HG03097 (cell line): ENCODE measurements at regions not wholly inside any gene's neighbourhood (a gene's known extent, or its start where the extent isn't known, plus 50 kb on each side); places are given as distances from the start of the nearest gene placed in this dataset.
"Not testable (repeated sequence)": the region's sequence is repeated elsewhere in the genome, so short reads cannot be mapped to it uniquely, and the experiment has no call there.

Experiments
- ATAC-seq: cut with Tn5 transposase; IDR thresholded peaks from one replicate; pipeline ENCODE4 v1.9.1; 2021; ENCODE audit not compliant: unreplicated experiment, low FRiP score

DNA sequence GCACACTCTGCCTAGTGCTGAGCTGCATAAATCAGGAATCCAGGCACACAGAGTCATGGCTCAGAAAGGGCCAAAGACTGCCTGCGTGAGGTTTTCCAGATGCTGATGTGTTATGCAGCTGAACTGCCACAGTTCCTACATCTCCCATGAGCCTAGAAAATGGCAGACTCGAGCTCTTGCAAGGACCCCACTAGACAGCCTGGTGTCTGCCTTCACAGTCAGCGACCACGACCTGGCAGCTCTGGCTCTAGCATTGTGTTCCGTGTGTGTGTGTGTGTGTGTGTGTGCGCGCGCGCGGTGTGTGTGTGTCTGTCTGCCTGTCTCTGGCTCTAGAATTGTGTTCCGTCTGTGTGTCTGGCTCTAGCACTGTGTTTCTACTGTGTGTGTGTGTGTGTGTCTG, 203.6 kb upstream of the AGTR2 start:
- ATAC-seq = no peak

DNA sequence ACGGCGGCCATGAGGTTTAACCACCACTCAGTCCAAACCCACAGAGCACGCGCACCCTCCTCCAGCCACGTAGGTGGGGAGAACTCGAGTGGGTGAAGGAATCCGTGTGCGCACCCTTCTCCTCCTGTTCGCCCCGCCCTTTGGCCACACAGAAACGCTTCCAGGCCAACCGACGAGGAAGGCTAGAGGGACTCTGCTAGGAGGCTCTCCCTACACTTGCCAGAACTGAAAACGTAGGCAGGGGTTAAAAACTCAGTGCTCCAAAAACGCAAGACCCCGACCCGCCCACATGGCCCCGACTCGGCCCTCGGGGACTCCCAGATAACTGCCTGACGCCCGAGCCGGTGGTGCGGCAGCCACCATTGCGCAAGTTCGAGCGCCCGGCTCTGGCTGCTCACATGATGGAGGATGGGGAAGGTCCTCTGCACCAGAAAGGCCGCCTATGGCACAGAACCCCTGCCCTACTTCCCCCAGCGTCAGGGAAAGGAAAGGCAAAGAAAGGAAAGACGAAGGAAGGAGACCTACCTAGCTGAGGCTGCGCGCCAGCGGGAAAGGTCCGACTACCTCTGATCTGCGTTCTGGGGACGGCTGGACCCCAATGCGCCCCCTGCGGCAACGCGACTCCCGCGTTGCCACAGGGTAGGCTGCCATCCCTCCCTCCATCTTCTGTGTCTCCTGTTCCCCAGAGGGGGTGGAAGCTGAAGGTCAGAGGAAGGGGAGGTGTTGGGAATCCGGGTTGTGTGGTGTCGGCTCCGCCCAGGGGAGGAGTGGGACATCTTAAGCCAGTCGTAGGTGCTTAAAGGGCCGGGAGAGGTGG, 201.9 kb upstream of the AGTR2 start:
- peak; percentile 75 for ATAC-seq

DNA sequence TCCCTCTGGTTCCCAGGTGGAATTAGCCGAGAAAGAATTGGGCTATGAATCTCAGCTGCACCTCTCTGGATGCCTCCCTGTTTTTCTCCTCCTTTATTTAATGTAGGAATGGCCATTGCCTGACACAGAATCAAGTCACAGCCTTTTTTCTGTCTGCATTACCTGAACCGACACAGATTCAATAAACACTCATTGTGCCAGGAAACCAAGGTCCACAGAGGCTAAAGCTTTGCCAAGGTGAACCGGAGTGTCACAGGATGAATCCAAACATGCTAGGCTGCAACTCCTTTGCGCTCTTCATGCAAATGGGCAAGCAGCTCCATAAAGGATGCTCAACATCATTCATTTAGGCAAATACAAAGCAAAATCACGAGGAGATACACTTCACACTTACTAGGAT, 199.8 kb upstream of the AGTR2 start:
- no peak for ATAC-seq

DNA sequence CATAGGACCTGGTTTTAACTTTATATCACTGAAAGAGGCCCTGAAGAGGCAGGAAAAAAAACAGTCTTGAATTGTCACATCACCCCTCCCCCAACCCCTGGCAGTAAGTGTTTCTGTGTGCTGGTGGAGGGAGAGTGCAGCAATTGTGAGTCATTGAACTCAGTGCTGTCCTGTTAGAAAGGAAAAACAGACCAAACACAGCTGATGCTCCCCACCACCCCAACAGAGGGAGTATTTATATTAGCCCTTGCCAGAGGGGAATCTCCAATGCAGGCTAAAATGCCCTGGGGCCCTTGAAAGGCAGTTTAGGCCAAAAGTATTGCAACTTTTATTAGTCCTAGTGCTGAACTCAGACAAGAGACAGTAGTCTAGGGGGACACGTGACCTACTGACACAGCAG, 197.8 kb upstream of the AGTR2 start:
- ATAC-seq = no peak

DNA sequence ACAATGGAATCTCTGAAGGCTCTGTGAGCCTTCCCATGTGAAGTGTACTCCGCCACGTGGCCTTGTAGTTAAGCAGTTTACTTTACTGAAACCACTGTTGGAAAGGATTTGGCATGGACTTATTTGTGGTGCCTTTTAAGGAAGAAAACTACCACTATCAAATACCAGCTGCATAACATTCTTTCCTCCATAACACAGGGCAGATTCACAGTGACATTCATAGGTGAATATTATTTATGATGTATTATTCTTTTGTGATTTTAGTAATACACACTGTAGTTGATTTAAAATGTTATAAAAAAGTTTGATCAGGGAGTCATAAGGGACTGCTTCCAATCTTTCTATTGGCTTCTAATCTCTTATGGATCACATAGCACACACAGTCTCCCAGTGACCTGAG, 192.5 kb upstream of the AGTR2 start:
- no peak for ATAC-seq

DNA sequence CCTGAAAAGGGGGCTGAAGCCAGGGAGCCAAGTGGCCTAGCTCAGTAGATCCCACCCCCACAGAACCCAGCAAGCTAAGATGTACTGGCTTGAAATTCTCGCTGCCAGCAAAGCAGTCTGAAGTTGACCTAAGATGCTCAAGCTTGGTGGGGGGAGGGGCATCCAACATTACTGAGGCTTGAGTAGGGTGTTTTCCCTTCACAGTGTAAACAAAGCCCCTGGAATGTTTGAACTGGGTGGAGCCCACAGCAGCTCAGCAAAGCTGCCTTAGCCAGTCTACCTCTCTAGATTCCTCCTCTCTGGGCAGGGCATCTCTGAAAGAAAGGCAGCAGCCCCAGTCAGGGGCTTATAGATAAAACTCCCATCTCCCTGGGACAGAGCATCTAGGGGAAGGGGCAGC, 187.4 kb upstream of the AGTR2 start:
- ATAC-seq = not testable (repeated sequence)

DNA sequence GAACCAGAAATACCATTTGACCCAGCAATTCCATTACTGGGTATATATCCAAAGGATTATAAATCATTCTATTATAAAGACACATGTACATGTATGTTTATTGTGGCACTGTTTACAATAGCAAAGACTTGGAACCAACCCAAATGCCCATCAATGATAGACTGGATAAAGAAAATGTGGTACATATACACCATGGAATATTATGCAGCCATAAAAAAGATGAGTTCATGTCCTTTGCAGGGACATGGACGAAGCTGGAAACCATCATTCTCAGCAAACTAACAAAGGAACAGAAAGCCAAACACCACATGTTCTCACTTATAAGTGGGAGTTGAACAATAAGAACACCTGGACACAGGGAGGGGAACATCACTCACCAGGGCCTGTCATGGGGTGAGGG, 183.1 kb upstream of the AGTR2 start:
- ATAC-seq = not testable (repeated sequence)

DNA sequence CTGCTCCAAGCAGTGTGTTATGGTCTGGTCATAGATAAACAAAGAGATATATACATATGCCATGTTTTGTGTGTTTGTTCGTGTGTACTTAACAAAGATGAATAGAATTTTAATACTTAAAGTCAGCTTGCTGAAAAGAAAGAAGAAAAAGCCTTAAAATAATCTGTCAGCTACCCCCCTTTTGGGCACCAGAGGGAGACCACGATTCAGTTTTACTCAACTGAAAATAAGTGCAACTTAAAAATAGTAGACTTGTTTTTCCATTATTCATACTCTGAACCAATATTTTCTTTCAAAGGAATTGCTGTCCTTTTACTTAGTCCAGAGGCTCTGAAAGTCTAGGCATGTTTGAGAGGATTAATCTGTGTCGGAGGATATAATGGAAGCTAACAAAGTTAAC, 181.7 kb upstream of the AGTR2 start:
- ATAC-seq = no peak

DNA sequence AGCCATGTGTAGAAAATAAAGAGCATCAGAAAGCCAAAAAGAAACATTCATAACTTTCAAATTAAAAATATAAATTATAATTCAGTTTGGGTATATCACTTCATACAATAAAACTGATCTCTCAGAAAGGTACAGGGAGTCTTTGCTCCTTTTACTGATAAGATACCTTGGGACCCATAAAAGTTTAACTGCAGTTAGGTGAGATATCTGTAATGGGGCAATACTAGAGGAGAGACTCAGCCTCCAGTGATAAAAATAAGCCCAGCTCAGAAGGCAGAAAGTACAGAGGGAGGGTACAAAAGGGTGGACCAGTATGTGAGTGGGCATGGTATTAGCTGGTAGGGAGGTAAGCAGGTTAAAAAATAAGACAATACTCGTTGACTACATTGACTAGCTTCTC, 180.9 kb upstream of the AGTR2 start:
- ATAC-seq = no peak

DNA sequence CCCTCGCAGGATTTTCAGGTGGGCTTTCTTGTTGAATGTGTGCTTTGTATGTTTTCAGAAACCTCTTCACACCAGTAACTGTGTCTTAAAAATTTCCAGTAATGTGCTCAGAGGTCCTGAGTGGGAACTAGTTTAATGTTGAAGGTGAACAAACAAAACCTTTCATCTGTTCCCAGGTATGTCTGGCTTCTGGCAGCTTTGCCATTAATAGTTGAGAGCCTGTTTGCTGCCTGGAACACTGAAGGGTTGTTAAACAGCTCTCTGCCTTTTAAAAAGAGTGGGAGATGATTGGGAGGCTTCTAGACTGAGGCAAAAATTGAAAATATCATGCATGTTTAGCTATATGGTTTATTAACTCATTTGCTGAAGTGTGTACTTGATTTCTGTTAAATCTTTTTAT, 161.2 kb upstream of the AGTR2 start:
- no peak for ATAC-seq

DNA sequence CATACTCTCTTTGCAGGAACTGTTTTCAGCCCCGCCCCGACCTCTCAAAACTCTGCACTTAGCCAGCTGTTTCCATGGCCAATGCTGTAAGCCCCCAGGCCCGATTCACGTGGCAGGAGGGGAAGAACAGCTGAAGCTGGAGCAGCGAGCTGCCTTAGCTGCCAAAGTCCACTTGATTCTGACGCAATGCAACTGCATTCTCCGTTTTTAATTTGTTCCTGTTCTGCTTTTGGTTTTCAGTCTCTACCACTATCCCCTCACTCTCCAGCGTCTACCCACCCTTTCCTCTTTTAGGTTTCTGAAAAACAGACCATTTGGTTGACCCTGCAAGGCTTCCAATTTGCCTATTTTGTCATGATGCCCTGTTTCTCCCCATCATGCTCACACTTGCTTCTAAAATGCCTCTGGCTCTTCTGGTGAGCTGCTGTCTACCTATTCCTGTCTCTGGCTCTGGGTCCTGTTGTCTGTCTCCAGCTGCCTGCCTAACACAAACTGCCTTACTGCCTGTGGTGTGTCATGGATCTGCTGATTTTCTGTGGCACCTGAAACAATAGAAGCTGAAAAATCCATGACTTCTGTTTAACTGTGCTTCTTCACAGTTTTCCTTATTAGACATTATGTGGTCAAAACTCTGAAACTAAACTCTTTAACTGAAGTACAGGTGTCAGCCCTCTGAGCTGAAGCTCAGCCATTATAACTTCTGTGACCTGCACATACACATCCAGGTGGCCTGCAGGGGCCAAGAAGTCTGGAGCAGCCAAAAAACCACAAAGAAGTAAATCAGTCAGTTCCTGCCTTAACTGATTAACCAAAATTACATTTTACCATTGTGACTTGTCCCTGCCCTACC, 160.5 kb upstream of the AGTR2 start:
- peak; percentile 83 for ATAC-seq

DNA sequence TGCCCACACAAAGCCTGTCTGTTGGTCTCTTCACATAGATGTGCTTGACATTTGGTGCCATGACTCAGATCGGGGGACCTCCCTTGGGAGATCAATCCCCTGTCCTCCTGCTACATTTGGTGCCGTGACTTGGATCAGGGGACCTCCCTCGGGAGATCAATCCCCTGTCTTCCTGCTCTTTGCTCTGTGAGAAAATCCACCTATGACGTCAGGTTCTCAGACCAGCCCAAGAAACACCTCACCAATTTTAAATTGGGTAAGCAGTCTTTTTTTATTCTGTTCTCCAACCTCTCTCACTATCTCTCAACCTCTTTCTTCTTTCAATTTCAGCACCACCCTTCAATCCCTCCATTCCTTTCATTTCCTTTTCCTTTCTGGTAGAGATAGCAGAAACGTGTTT, 159.6 kb upstream of the AGTR2 start:
- no peak for ATAC-seq

DNA sequence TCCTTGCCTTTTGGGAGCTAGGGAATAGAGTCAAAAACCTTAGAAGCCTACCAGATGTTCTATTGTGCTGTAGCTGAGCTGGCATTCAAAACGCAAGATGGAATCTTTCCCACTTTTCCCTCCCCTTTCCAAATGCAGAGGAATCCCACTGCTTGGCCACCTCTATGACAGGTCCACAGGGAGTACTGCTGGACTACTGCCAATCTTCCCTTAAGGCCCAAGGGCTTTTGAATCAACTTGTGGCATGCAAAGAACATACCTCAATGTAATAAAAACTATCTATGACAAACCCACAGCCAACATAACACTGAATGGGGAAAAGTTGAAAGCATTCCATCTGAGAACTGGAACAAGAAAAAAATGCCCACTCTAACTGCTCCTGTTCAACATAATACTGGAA, 139.2 kb upstream of the AGTR2 start:
- no peak for ATAC-seq
